HG02943 (cell line): ENCODE measurements at regions not wholly inside any gene's neighbourhood (a gene's known extent, or its start where the extent isn't known, plus 50 kb on each side); places are given as distances from the start of the nearest gene placed in this dataset.
"Not testable (repeated sequence)": the region's sequence is repeated elsewhere in the genome, so short reads cannot be mapped to it uniquely, and the experiment has no call there.

Experiments used
- ATAC-seq: cut with Tn5 transposase; IDR thresholded peaks from one replicate; pipeline ENCODE4 v1.9.1; 2021; ENCODE audit warnings: mild to moderate bottlenecking, low read depth, moderate library complexity; ENCODE audit not compliant: unreplicated experiment

DNA sequence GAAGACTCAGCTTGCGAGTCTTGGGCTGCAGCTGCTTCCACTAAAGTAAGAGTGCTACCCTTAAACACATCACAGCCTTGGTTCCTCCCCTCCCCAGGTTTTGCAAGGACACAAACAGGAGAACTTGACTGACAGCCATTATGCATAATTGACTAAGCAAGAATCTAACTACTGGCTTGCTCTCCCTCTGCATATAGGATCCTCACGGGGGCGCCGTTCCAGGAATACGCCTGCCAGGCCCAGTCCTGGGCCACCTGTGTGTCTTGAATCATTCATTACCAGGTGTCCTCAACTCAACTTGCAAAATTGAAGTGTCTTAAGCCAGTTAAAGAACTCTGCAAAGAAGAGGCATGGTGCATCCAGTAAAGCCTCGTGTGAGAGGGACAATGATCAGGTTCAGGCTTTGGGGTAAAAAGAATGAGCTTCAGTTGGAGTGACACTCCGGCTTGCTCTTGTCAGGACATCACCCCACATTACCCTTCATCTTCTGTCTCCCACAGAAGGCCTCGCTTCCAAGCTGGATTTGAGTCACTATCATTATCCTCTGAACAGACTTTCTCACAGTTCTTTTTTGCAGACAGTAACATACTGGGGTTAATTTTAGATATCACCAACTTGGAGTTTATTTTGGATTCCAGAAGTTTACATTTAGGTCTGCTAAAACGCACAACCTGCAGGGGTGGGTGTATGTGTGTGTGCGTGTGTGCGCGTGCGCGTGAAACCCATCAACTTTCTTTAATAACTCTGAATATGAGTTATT lies 273.5 kb upstream of the HS3ST1 start:
- ATAC-seq, result no peak

DNA sequence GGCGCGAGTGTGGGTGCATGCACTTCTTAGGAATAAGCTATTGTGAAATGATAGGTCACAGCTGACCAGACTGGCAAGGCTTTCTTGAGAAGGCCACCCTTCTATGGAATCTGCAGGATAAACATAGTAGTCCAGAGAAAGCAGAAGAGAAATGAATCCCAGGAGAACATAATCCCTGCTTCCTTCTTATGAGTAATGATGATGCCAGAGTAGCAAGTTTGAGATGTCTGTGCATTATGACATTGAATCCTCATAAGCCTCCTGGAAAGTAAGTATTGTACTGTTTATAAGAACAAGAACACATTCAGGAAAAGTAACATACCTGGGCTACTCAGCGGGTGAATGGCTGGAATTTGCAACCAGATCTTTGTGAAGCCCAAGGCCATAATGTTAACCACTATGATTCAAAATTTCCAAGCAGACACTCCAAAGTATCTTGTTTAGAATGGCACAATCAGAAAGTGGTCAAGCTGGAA lies 272.1 kb upstream of the HS3ST1 start:
- no peak for ATAC-seq

DNA sequence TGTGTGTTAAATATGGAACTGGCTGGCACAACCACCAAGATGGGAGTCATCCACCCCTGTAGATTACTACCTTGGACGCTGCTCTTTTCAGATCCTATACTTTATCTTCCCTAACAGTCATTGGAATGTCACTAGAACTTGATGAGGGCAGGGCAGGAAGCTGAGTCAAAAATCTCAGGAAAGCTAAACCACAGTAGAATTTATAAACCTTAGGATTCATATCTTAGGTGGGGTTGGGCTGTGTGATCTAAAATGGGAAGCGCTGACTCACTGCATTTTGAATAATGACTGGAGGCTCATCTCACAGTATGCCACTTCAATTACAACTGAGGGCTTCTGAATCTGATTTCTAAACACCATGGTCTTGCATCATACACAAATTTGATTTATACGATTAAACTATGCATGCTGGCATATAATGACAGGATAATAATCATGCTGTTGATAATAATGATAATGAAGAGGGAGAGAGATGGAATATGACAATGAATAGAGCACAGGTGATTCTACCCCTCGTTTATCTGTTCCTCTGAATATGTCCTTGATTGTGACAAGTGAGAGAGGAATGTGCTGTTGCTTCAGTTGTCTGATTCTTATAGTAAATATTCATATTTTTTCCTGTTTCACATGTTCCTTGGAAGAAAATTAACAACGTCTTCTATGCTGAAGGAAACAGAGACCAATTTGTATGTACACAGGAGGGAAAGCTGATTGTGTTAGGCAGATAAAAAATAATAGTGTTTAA lies 270.3 kb upstream of the HS3ST1 start:
- no peak for ATAC-seq

DNA sequence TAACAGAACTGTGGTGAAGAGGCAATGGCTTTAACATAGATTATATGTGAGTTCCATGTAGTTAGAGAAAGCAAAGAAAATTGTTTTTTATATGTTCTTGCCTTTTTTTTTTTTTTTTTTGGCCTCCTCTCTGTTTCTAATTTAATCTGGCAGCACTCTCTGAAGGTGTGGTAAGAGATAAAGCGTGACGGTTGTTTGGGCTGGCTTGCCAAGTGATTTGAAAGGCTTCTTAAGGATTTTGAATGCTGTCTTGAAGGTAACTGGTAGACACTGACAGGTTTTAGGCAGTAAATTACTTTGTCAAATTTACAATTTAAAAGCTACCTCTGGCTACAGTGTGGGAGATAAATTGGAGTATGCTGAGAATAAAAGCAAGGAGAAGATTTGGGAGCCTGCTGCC lies 269.3 kb upstream of the HS3ST1 start:
- no peak for ATAC-seq

DNA sequence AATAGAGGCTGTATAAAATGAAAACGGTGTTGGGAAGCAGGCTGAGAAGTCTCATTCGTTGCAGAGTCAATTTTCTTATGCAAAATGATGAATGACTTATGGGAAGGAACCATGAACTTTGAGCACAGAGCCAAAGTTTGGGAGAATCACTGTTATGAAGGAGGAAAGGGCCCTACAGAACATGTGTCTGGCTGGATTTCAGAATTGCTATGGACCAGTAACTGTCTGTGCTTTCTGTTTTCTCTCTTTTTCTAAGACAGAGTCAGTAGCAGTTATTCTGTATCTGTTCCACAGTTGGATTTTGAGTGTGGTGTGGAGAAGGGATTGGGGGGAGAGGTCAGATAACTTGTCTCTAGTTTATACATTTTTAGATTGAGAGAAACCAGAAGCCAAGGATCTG lies 265.0 kb upstream of the HS3ST1 start:
- ATAC-seq, result no peak

DNA sequence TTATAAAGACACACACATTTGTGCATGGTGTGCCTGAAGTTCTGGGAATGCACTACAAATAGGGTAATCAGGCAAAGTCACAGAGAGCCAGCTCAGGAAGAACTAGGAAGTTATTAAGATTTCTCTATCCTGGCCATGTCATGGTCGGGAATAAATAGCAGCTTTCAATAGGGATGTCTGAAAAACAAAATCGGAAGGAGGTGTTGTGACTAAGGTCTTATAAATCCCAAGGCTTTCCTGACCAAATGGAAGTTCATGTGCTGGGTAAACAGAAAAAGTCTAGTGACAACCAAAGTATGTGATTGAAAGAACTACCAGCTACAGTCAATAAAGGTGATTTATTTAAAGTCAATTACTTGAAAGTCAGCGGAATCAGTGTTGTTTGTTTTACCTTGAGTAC lies 262.5 kb upstream of the HS3ST1 start:
- no peak for ATAC-seq

DNA sequence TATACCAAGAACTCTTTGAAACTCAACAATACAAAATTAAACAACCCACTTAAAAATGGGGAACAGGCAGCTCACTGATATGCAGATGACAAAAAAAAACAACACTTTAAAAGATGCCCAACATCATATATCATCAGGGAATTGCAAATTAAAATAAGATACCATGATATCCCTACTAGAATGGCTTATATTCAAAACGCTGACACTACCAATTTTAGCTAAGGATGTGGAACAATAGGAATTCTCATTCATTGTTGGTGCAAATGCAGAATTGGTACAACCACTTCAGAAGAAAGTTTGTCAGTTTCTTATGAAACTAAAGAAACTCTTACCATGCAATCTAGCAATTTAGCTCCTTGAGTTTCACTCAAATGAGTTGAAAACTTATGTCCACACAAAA lies 259.0 kb upstream of the HS3ST1 start:
- ATAC-seq, result no peak

DNA sequence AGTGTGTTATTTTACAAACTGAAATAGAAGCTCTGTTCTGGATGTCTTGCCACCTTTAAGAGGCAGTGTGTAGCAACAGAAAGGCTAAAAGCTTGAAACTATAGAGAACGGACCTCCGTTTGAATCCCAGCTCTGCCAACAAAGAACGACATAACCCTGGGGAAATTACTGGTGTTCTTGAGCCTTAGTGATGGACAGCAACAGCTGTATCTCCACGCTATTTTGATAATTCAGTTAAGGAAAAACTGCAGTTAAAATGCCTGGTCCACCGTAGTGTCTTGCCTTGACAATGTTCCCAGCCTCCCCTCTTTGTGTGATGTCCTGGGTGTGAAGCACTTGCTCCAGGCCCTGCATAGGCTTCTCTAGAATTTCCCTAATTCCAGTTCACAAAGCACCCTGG lies 256.8 kb upstream of the HS3ST1 start:
- no peak for ATAC-seq

DNA sequence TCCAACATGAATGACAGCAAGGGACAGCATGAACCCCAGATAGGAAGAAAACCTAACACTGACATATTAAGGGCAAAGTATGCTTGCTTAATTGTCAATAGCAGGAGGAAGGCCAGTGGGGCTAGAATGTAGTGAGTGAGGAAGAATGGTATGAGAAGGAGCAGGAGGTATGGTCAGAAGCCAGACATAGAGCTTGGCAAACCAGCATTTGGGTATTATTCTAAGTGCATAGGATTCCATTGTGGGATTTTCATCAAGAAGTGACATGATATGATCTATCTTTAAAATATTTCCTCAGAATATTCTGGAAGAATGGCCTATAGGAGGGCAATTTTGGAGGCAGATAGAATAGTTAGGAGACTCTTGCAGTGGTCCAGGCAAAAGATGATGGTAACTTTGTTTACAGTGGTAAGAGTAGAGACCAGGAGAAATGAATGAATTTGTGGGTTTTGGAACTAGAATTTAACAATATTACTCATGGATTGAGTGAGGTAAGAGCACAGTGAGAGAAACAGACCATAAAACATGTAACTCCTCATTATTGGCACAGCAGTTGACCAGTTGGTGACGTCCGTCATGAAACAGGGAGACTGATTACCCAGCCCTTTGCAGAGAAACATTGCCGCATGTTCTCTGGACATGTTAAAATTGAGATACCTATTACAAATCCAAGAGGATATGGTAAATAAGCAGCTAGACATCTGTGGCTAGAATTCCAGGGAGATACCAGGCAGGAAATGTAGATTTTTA lies 246.5 kb upstream of the HS3ST1 start:
- no peak for ATAC-seq

DNA sequence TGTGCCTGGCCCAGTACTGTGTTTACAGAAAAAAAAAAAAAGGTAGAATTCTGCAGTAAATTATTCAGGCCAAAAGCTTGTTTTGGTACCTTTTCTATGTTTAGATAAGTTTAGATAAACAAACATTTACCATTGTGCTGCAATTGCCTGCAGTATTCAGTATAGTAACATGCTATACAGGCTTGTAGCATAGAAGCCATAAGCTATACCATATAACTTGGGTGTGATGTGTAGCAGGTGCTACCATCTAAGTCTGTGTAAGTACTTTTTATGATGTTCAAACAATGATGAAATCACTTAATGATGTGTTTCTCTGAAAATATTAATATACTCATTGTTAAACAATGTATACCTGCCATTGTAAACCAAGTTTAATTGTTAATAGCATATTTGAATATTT lies 241.6 kb upstream of the HS3ST1 start:
- ATAC-seq, result no peak

DNA sequence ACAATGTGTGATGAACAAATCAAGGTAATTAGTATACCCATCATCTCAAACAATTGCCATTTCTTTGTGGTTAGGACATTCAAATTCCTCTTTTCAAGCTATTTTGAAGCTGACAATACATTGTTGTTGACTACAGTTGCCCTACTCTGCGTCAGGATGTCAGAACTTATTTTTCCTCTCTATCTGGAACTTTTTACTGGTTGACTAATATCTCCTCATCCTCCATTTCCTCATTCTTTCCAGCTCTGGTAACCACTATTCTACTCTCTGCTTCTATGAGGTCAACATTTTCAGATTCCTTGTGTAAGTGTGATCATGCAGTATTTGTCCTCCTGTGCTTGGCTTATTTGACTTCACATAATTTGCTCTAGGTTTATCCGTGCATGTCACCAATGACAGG lies 240.5 kb upstream of the HS3ST1 start:
- ATAC-seq, result no peak

DNA sequence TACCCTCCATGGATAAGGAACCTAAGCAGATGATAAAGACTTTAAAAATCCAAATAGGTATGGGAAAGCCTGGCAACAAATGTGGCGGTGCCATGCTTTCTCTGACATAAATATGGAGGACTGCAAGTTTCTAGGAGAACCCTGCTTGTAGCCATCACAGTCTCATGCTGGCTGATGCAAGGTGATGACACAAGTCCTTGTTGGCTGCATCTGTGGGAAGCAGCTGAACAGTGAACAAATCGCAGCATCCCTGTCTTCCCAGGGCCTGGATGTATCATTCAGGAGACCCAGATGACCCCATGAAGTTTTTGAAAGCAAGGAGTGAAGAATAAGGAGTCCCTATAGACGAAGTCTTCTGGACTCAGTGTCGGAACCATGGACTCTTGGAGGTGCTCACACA lies 234.4 kb upstream of the HS3ST1 start:
- ATAC-seq, result no peak

DNA sequence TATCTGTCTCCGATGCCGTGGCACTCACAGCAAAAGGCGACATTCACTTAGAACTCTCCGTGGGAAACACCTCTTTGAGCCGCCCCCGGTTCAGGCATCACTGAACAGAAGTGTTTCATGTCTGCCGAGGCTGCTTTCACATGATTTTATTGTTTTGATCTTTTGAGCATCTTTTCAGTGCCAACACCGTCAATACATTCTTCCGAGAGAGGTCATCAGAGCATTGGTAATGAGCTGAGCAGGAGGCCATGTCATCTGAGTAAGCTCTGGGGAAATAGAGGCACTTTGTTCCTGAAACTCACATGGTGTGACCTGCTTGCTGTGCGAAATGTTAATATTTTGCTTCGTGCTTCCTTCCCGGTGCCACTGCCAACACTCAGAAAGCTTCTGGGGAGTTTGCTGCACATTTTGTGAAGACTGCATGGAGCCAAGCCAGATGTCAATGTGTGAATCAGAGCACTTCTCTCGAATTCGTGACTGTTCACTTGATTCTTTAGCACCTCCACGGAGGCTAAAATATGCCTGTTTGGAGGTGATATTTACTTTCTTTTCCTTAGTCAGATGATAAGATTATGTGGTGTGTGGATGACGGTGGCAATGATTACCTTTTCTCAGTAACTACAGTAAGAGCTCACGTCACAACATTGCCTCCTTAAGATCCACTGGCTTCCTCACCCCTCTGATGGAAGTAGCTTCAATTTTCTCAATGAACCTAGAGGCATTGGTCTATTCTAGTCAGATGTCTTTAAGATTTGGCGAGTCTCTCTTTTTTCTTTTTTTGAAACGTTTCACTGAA lies 222.3 kb upstream of the HS3ST1 start:
- no peak for ATAC-seq

DNA sequence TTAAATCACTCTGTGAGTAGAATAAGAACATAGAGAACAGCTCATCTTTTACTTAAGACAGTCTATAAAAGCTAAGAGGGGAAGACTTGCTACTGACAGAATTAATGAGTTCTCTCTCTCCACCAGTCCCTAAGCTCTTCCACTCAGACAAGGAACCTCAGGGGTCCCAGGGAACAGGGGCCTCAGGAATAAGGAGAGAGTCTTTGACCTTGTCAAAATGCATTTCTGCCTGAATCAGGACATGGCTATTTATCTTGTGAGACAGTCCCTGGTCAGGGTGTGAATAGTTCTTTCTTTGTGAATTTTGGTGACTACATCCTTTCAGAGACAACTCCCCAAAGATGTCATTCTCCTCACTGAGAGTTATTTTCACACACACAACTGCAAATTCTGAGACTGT lies 218.7 kb upstream of the HS3ST1 start:
- no peak for ATAC-seq

DNA sequence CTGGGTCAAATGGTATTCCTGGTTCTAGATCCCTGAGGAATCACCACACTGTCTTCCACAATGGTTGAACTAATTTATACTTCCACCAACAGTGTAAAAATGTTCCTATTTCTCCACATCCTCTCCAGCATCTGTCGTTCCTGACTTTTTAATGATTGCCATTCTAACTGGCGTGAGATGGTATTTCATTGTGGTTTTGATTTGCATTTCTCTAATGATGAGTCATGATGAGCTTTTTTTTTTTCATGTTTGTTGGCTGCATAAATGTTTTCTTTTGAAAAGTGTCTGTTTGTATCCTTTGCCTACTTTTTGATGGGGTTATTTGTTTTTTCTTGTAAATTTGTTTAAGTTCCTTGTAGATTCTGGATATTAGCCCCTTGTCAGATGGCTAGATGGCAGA lies 214.4 kb upstream of the HS3ST1 start:
- not testable (repeated sequence) for ATAC-seq

DNA sequence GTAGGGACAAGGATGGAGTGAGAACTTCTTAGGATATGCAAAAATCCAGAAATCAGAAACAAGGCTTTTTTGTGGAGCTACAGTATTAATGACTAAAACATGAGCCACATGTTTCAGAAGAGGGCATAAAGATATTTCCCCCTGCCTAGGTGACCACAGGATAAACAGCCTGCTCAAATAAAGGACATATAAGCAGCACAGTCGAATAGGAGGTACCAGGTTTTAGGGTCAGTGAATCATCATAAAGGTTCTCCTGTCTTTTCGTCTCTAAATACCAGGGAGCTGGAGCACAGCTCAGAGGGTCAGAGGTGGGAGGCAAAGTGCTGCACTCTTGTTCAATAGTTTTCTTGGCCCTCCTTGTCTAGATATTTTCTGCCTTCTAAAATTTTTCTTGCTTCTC lies 211.9 kb upstream of the HS3ST1 start:
- ATAC-seq, result no peak

DNA sequence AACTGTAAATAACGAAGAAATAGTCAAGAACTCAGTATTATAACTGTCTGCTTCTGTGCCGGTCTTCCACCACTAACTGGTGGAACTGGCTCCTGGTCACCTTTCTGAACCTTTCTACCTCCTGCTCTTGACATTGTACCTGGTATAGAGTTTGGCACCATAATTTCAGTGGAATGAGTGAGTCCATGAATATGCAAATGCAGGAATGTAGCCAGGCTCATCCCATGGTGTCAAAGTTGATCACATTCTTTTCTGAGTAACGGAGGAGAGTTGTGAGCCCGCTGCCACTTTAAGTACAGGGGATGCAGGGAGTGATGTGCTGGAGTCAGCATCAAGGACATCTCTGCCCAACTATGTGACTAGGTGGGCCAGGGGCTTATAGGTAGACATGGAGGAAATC lies 207.9 kb upstream of the HS3ST1 start:
- no peak for ATAC-seq

DNA sequence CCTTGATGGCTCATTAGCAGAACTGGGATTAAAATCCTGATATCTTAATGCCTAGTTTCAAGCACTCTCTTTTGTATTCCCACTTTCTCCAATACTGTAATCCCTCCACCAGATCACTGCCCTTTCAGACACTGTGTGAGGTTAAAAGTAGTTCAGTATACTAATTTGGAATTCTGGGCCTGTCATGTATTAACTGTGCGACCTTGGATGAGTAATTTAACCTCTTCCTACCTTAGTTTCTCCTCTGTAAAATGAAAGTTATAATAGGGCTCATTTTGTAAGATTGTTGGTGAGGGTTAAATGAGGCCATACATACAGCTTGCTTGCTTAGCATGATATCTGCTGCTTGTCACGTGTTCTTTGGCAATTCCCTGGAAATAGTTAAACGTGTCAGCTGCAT lies 207.3 kb upstream of the HS3ST1 start:
- ATAC-seq, result no peak

DNA sequence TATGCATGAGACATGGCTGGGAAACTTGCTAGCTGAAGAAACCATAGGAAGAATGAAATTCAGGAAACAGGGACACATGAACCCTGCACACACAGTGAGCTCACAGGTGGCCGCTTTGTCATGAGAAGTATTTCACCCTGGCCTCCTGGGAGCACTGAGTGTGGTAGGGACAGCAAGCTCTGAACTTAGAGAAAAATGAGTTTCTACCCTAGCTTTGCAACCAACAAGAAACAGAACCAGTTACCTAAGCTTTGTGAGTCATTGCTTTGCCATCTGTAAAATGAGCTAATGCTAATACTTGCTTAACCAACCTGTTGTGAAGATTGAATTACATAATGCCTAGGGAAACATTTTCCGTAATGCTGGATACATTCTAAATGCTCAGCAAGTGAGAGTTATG lies 206.6 kb upstream of the HS3ST1 start:
- no peak for ATAC-seq

DNA sequence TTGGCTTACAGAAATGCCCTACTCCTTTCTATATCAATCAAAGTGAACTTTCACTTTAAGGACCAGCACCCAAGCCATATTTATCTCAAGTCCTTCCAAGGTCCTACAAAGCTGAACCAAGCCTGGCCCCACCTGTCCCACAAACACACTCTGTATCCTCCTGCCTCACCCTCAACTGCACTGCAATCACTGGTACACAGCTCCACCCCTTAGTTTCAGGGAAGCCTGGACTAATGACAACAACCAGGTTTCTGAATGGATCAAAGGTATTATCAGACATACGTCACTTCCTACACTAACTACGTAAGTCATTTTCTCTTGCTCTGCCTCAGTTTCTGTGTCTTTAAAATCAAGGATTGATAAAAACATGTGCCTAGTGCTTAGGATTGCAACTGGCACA lies 205.6 kb upstream of the HS3ST1 start:
- ATAC-seq, result no peak

DNA sequence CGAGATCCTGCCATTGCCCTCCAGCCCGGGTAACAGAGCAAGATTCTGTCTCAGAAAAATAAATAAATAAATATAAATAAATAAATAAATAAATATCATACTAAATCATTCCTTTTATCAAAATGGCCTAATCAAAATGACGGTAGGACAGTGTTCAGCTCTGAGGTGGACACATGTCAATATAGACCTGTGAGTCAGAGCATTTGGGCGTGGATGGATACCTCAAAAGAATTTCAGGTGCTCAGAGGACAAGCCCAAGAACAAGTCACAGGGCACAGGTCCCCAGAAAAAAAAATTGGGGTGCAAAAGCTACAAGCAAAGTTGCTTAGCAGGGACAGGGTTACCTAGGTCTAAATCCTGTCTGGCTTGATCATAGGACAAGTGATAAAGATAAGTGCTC lies 204.7 kb upstream of the HS3ST1 start:
- no peak for ATAC-seq
